Upper lobe of left lung (tissue), 6 donors: ENCODE measurements at regions not wholly inside any gene's neighbourhood (a gene's known extent, or its start where the extent isn't known, plus 50 kb on each side); places are given as distances from the start of the nearest gene placed in this dataset.
"Not testable (repeated sequence)": the region's sequence is repeated elsewhere in the genome, so short reads cannot be mapped to it uniquely, and the experiment has no call there.

ENCODE experiments used
- ATAC-seq, 2 donors: fragments of 200-7000 bp; cut with Tn5 transposase; one replicate each; pipeline ENCODE4 v1.9.1; 2022; ENCODE audit warnings: mild to moderate bottlenecking in 2 of 2, moderate library complexity in 2 of 2; ENCODE audit not compliant: low FRiP score in 2 of 2
- DNase-seq, 2 donors: peaks; one replicate each; pipeline ENCODE4 v3.0.0-alpha.2; 2019 to 2020
- H3K27ac ChIP-seq, 4 donors: fragments of 200-600 bp; sonication (generic); one replicate each; pipeline ENCODE4 v1.5.1; 2016 to 2019
- H3K27me3 ChIP-seq, 4 donors: fragments of 200-600 bp; sonication (generic); one replicate each; pipeline ENCODE4 v1.5.1; 2017 to 2019
- H3K36me3 ChIP-seq, 4 donors: fragments of 200-600 bp; sonication (generic); one replicate each; pipeline ENCODE4 v1.5.1; 2016 to 2019
- H3K4me1 ChIP-seq, 4 donors: fragments of 200-600 bp; sonication (generic); one replicate each; pipeline ENCODE4 v1.5.1; 2018 to 2019
- H3K4me3 ChIP-seq, 4 donors: fragments of 200-600 bp; sonication (generic); one replicate each; pipeline ENCODE4 v1.5.1; 2017 to 2019; ENCODE audit warnings: mild to moderate bottlenecking in 2 of 4, moderate library complexity in 1 of 4
- H3K9me3 ChIP-seq, 4 donors: fragments of 200-600 bp; sonication (generic); one replicate each; pipeline ENCODE4 v1.5.1; 2018 to 2019
- EP300 ChIP-seq, 4 donors: sonication (generic); formaldehyde crosslinking; IDR thresholded peaks; one replicate each; pipeline ENCODE4 v1.5.1; 2017; ENCODE audit warnings: antibody characterized with exemption in 4 of 4, control low read depth in 2 of 4
- POLR2A ChIP-seq, 4 donors: fragments of 450-650 bp; IDR thresholded peaks; one replicate each; pipeline ENCODE4 v1.5.1; 2016 to 2017; ENCODE audit warnings: antibody characterized with exemption in 4 of 4, mild to moderate bottlenecking in 2 of 4
- POLR2AphosphoS5 ChIP-seq, 2 donors: sonication (generic); formaldehyde crosslinking; IDR thresholded peaks; one replicate each; pipeline ENCODE4 v1.5.1; 2017; ENCODE audit warnings: antibody characterized with exemption in 2 of 2
- WGBS, 2 donors: methylation state at CpG; one replicate each; pipeline ENCODE4 v1.1.5; 2017 to 2018; 5-methylcytosine and 5-hydroxymethylcytosine counted together
- TF ChIP-seq, protein P1 (sequence below), 6 experiments: fragments of 450-650 bp in 4 of 6; fragments of 200-600 bp in 2 of 6; sonication (generic) in 2 of 6; IDR thresholded peaks; one replicate each; pipeline ENCODE4 v1.5.1; 2016 to 2019; ENCODE audit warnings: antibody characterized with exemption in 6 of 6
- donor health status: DM: no; HTN: no; CAD: no; lungs with moderate emphysema.
- donor health status: DM: no; HTN: yes; CAD: no; lungs with severe emphysema.

DNA sequence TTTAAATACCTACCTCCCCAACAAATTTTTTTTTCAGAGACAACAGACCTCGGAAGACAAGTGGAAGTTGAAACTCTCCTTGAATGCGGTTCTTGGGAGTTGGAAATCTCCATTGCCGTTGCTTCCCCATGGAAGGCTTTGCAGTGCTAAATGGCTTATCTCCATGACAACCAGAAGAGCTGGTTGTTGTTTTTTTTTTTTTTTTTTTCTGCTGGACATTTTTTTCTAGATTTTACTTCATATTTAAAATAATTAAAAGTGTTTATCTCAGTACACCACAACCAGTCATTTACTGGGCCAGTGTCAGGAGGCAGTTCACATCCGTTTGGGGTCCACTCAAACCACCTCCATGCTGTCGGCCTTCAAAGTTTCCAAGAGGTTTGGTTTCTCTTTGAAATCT, 348.5 kb upstream of the PRKCQ start:
- Histone ChIP-seq H3K36me3 (no peaks in the 10 kb centered on the region), H3K4me1 (peaks cover 0 to 15% (median 7%) of the 10 kb centered on the region in 4 donors), H3K9me3 (no peaks in the 10 kb centered on the region), H3K27ac (peak overlapping the region in 3 of 4 donors; percentile 68 to 78 (median 74)), H3K27me3 (no peaks in the 10 kb centered on the region), H3K4me3 (no peak overlapping the region)
- WGBS, 2 donors: 45 to 50% methylated on average over 5 of the region's 5 CpGs
- TF ChIP-seq, protein P1, sequence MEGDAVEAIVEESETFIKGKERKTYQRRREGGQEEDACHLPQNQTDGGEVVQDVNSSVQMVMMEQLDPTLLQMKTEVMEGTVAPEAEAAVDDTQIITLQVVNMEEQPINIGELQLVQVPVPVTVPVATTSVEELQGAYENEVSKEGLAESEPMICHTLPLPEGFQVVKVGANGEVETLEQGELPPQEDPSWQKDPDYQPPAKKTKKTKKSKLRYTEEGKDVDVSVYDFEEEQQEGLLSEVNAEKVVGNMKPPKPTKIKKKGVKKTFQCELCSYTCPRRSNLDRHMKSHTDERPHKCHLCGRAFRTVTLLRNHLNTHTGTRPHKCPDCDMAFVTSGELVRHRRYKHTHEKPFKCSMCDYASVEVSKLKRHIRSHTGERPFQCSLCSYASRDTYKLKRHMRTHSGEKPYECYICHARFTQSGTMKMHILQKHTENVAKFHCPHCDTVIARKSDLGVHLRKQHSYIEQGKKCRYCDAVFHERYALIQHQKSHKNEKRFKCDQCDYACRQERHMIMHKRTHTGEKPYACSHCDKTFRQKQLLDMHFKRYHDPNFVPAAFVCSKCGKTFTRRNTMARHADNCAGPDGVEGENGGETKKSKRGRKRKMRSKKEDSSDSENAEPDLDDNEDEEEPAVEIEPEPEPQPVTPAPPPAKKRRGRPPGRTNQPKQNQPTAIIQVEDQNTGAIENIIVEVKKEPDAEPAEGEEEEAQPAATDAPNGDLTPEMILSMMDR (IDR thresholded peaks at IDR 0.05): no peak
- TF ChIP-seq EP300 (IDR thresholded peaks at IDR 0.05): no peak
- TF ChIP-seq POLR2A (IDR thresholded peaks at IDR 0.05): no peak
- TF ChIP-seq POLR2AphosphoS5 (IDR thresholded peaks at IDR 0.05): no peak
- ATAC-seq (no peak), DNase-seq (no peak)

DNA sequence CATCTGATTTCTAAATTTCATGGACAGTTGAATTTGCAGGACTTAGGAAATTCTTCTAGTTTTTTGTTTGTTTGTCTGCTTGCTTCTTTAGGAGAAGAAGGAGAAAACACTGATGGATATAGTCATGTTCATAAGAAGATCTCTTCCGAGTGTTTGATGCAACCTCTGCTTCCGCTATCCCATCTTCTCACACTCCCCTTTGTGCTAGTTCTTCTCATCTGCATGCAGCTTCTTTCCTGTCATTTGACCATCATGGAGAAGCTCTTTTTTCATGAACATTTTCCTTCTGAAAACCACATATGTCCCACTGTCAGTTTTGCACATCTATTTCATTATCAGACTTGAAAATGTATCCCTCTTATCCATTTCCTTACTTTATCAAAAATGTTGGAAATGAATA, 346.9 kb upstream of the PRKCQ start:
- no peaks in the 10 kb centered on the region for H3K9me3 ChIP-seq
- 60% methylated on average over 2 of the region's 2 CpGs for WGBS, 2 donors
- H3K4me1 ChIP-seq: peaks cover 0 to 15% (median 7%) of the 10 kb centered on the region in 4 donors
- TF ChIP-seq POLR2AphosphoS5 (IDR thresholded peaks at IDR 0.05) (no peak), POLR2A (IDR thresholded peaks at IDR 0.05) (no peak), EP300 (IDR thresholded peaks at IDR 0.05) (no peak)
- TF ChIP-seq, protein P1 (IDR thresholded peaks at IDR 0.05): no peak
- ATAC-seq: peak in 1 of 2 donors; percentile 50
- peak in 1 of 2 donors; percentile 30 for DNase-seq
- peak overlapping the region in 3 of 4 donors; percentile 11 to 74 (median 54) for H3K27ac ChIP-seq
- no peaks in the 10 kb centered on the region for H3K36me3 ChIP-seq
- no peak overlapping the region for H3K4me3 ChIP-seq
- H3K27me3 ChIP-seq: no peaks in the 10 kb centered on the region

DNA sequence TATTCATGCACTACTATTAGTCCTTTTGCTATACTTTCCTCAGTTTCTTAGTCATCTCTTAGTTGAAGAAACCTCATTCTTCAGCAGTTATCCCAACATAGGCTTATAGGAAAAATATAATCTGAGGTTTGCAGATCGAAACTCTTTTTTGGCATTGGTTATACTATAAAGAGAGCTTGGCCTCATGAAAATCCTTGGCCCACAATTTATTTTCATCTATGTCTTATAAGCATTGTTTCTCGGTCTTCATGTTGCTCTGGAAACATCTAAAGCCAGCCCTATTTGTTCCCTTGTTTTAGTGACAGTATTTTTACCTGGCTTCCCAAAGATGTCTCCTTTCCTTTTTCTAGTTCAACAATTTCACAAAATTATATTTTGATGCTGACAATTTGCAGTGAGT, 345.1 kb upstream of the PRKCQ start:
- Histone ChIP-seq H3K9me3 (no peaks in the 10 kb centered on the region), H3K36me3 (no peaks in the 10 kb centered on the region), H3K27me3 (no peaks in the 10 kb centered on the region), H3K27ac (peak overlapping the region in 1 of 4 donors; percentile 74), H3K4me1 (peaks cover 0 to 15% (median 9%) of the 10 kb centered on the region in 4 donors), H3K4me3 (no peak overlapping the region)
- 80 to 88% methylated on average over 2 of the region's 2 CpGs for WGBS, 2 donors
- TF ChIP-seq POLR2AphosphoS5 (IDR thresholded peaks at IDR 0.05) (no peak), POLR2A (IDR thresholded peaks at IDR 0.05) (no peak)
- TF ChIP-seq, protein P1 (IDR thresholded peaks at IDR 0.05): no peak
- DNase-seq (no peak), ATAC-seq (no peak)

DNA sequence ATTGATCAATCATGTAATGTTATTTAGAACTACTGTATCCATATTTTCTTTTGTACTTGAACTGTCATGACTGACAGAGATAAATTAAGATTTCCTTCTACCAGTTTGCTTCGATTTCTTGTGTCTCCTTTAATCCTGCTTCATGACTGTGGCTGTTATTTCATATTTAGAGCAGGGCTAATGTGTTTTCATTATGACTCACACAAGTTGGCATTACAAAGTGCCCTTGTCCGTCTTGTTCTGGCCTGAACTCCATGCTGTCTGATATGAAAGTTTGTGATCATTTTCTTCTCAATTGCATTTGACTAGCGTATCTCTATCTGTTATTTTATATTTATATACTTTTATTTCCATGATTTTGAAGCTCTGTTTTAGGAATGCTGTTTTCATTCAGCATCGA, 344.1 kb upstream of the PRKCQ start:
- no peak for DNase-seq
- H3K4me3 ChIP-seq: no peak overlapping the region
- peaks cover 0 to 20% (median 14%) of the 10 kb centered on the region in 4 donors for H3K4me1 ChIP-seq
- H3K9me3 ChIP-seq: no peaks in the 10 kb centered on the region
- no peaks in the 10 kb centered on the region for H3K27me3 ChIP-seq
- H3K36me3 ChIP-seq: no peaks in the 10 kb centered on the region
- ATAC-seq: no peak
- TF ChIP-seq POLR2AphosphoS5 (IDR thresholded peaks at IDR 0.05): no peak
- TF ChIP-seq POLR2A (IDR thresholded peaks at IDR 0.05): no peak
- TF ChIP-seq, protein P1 (IDR thresholded peaks at IDR 0.05): no peak
- no peak for TF ChIP-seq EP300 (IDR thresholded peaks at IDR 0.05)
- no peak overlapping the region for H3K27ac ChIP-seq
- 56 to 64% methylated on average over 4 of the region's 4 CpGs for WGBS, 2 donors

DNA sequence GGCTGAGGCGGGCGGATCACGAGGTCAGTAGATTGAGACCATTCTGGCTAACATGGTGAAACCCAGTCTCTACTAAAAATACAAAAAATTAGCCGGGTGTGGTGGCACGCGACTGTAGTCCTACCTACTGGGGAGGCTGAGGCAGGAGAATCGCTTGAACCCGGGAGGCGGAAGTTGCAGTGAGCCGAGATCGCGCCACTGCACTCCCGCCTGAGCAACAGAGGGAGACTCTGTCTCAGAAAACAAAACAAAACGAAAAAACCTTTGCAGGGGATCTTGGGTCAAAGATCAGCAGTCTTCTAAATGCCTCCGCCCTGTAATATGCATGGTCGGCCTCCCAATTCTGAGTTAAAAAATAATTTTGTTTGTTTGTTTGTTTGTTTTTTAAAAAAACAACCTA, 340.9 kb upstream of the PRKCQ start:
- ATAC-seq, H3K9me3 ChIP-seq: not testable (repeated sequence)
- DNase-seq: peak in 1 of 2 donors; percentile 7

More for the DNA sequence above, 340.9 kb upstream of the PRKCQ start:
- WGBS, 2 donors: 89 to 92% methylated on average over 15 to 16 of the region's 16 CpGs
- not testable (repeated sequence) for H3K27me3 ChIP-seq, H3K27ac ChIP-seq, H3K4me3 ChIP-seq, H3K36me3 ChIP-seq
- H3K4me1 ChIP-seq: peaks cover 0 to 14% (median 10%) of the 10 kb centered on the region in 4 donors
